ENCODE measurements at regions not wholly inside any gene's neighbourhood (a gene's known extent, or its start where the extent isn't known, plus 50 kb on each side); places are given as distances from the start of the nearest gene placed in this dataset.

GRCh38 chr5:96072791-96073165 is 111.1 kb upstream of the ELL2 start:
- no peak for DNase-seq

- DNase-seq: no peak
Observed at GRCh38 chr5:96072138-96072790, 110.6 kb upstream of the ELL2 start.

GRCh38 chr5:96070622-96071225 is 109.1 kb upstream of the ELL2 start:
- DNase-seq: no peak

- DNase-seq: no peak
Observed at GRCh38 chr5:96067894-96068614, 106.4 kb upstream of the ELL2 start.

DNA sequence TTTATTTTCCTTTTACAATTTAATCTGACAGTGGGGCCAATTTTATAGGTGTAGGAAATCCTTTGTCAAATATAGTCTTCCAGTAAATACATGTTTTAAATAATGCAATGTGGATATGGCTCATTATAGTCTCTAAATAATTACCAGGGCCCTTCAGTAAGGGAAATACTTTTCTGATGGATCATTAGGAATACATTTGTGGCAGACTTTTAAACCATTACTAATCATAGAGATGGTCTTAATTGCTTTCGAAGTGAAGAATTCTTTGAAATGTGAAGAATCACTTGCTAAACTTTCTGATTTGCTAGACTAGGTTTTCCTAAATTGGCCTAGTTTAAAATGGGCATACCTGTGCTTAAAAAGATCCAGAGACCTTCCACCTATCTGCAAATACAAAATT is 105.6 kb upstream of the ELL2 start:
- no peak for DNase-seq

DNA sequence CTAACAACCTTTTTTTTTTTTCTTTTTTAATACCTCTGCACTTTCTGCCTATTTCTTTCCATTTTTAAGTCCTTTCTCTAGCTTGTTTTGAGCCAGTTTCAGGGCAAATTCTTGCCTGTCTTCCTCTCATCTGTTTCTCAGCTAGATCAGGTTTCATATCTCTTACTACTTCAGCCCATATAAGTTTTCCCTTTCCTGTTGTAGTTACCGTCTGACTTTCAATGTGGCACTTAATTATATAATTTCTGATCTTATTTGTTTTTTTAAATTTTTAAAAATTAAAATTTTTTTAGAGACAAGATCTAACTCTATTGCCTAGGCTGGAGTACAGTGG is 104.7 kb upstream of the ELL2 start:
- DNase-seq: no peak

- DNase-seq: no peak
Observed at GRCh38 chr5:96065685-96066385, 104.2 kb upstream of the ELL2 start.

- DNase-seq: no peak
Observed at GRCh38 chr5:96064877-96065276, 103.2 kb upstream of the ELL2 start.

GRCh38 chr5:96062836-96063235 is 101.2 kb upstream of the ELL2 start:
- no peak for DNase-seq

DNA sequence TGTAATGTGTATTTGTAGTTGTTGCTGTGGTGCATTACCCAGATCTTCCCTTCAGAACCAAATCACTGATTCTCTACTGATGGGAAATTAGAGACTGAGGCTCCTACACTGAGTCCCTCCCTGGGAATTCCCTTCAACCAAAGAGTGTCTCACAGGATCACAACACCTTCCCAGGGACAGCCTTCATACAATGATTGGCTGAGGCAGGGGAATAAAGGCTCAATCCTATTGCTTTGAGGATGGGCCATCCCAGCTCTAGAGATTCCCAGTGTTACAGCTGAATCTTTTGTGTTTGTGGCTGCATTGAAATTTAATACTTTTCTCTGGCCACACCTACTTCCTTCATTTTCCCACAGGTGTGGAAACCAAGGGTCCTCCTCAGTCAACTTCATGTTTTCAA is 96.4 kb upstream of the ELL2 start:
- no peak for DNase-seq

GRCh38 chr5:96054311-96055030 is 92.8 kb upstream of the ELL2 start:
- DNase-seq: no peak

DNA sequence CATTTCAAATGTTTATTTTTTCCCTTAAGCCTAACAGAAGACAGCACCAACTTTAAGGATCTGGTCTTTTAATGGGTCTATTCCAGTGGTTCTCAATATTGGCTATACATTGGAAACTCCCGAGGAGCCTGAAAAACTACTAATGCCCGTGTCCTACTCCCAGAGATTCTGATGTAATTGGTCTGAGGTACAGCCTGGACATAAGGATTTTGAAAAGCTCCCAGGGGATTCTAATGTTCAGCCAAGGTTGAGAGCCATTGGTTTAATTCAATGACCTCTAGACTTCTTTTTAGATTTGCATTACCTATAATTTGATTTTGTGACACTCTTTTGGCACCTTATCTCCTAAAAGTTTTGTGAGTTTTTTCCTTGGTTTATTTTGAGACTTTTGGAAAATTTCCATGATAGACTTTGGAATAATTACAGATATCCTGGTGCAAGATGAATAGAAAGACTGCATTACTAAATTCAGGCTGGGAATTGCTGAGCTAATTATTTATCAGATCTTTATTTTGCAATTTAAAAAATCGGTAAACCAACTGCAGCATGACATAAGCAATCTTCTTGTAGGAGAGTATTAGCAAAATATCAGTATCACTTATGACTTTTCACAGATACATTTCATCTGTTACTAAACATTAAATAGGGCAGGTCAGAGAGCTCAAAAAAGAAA is 91.5 kb upstream of the ELL2 start:
- DNase-seq: no peak

GRCh38 chr5:96052374-96052773 is 90.7 kb upstream of the ELL2 start:
- no peak for DNase-seq

DNA sequence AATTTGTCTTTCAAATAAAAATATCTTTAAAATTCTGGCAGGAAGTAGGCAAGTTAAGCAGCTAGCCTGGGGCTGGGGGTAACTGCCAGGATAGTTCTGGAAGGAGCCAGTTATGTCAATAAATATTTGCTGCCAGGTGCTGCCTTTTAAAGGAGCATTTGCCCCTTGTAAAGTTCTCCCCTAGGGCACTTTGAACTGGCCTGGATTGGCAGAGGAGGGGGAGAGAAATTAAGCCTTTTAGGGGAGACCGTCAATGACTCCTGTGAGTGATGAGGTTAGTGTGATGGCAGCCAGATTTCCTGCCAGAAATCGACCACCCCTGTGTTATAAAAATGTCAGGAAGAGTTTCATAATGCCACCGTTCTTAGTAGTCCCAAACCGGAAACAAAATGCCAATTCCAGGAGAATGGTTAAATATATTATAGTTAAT is 89.8 kb upstream of the ELL2 start:
- no peak for DNase-seq

DNA sequence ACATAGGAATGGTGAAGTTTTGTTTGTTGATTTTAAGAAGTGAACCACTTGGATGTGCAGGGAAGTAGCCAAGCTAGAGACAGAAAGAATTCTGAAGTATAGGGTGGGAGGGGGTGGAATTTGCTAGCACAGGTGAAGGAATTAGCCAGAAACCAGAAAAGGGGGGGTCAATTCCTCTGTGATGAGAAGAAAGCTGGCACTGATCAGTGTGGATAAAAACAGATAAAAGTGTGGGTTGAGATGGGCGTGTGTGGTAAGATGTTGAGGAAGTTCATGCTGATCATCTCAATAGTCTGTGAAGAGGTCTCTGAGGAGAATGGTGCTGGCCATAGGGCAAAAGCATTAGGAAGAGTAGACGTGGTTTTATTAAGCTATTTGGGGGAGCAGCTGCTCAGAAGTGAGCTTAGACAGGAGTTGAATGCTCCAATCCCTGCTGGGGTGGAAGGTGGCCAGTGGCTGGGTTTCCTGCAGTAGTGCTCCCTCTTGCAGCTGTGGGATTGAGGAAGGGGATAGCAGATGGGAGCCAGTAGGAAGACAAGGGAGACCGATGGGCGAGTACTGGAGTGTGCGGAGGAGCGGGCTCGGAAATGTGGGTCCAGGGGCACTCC is 88.7 kb upstream of the ELL2 start:
- no peak for DNase-seq

DNA sequence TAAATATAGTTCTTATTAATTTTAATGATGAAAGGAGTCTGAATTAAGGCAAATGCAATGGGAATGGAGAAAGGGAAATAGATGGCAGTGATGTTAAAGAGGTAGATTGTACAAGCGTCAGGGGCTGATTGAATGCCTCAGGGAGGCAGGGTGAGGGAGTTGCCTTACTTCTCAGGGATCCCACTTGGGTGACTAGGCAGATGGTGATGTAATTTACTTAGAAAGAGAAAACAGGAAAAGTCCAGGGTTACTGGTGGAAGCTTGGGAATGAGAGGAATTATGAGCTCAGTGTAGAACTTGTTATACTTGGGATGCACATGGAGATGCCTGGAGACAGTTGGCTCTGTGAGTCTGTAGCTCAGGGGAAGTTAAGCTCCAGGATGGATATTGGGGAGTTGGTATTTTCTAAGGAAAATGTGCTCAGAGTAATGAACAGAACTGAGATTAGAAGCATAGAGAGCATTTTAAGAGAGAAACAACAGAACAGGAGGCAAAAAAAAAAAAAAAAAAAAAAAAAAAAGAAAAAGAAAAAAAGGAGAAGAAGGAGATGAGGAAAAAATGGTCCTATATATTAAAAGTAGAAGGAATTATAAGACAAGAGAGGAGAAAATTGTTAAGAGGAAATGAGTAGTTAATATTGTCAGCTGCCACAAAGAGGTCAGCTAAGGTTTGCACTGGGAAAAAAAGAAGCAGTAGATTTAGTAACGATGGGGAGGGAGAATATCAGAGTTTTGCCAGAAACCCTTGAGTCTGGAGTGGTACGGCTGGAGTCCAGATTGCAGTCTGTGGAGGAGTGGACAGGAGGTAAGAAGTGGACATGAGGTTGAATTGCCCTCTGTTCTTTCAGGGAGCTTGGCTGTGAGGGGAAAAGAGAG is 88.0 kb upstream of the ELL2 start:
- DNase-seq: no peak

- no peak for DNase-seq
Observed at GRCh38 chr5:96048763-96049162, 87.1 kb upstream of the ELL2 start.

- no peak for DNase-seq
Observed at GRCh38 chr5:96045888-96046287, 84.2 kb upstream of the ELL2 start.

- no peak for DNase-seq
Observed at GRCh38 chr5:96043446-96043845, 81.8 kb upstream of the ELL2 start.

DNA sequence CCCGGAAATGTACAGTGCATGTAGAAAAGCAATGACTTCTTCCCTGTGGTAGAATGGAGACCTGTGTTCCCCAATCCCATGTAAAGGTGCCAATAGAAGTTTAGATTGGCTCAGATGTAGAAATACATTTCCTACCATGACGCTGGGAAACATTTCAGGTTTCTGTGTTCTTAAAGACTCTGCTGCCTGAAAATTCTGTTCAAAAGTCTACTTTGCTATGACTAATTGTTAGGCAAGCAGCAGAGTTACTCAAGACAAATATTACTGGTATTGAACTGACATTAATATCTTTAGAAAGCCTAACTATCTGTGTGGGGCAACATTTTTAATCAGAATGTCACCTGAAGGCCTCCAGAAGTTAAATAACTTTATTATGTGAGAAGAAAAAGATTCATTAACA is 75.5 kb upstream of the ELL2 start:
- DNase-seq: no peak

All from hypothalamus (tissue), 51 donors.